Neural progenitor cell (in vitro differentiated cells): ENCODE measurements at regions not wholly inside any gene's neighbourhood (a gene's known extent, or its start where the extent isn't known, plus 50 kb on each side); places are given as distances from the start of the nearest gene placed in this dataset.
"Not testable (repeated sequence)": the region's sequence is repeated elsewhere in the genome, so short reads cannot be mapped to it uniquely, and the experiment has no call there.

Source experiments
- DNase-seq: peaks from one replicate; pipeline ENCODE4 v3.0.0-alpha.2; 2016; ENCODE audit warnings: low spot score
- H2AFZ ChIP-seq: fragments of 200-600 bp; sonication (generic); replicated peaks from 2 replicates; pipeline ENCODE4 v1.6.1; 2016; ENCODE audit warnings: antibody characterized with exemption
- H3F3A ChIP-seq: fragments of 200-600 bp; sonication (generic); 2 replicates; pipeline ENCODE4 v1.6.1; 2016; ENCODE audit warnings: antibody characterized with exemption, low read depth
- H3K27ac ChIP-seq: fragments of 200-600 bp; sonication (generic); 2 replicates; pipeline ENCODE4 v1.5.1; 2016; ENCODE audit warnings: mild to moderate bottlenecking
- H3K27me3 ChIP-seq: fragments of 200-600 bp; sonication (generic); 2 replicates; pipeline ENCODE4 v1.6.1; 2016; ENCODE audit warnings: mild to moderate bottlenecking, moderate library complexity
- H3K36me3 ChIP-seq: fragments of 200-600 bp; sonication (generic); 2 replicates; pipeline ENCODE4 v1.5.1; 2016
- H3K4me1 ChIP-seq: fragments of 200-600 bp; sonication (generic); 2 replicates; pipeline ENCODE4 v1.6.1; 2016; ENCODE audit warnings: mixed run types
- H3K4me2 ChIP-seq: fragments of 200-600 bp; sonication (generic); 2 replicates; pipeline ENCODE4 v1.6.1; 2016
- H3K4me3 ChIP-seq: fragments of 200-600 bp; sonication (generic); 2 replicates; pipeline ENCODE4 v1.5.1; 2016
- H3K79me2 ChIP-seq: fragments of 200-600 bp; sonication (generic); 2 replicates; pipeline ENCODE4 v1.6.1; 2016; ENCODE audit warnings: low read depth
- H3K9ac ChIP-seq: fragments of 200-600 bp; sonication (generic); 2 replicates; pipeline ENCODE4 v1.6.1; 2016
- H3K9me3 ChIP-seq: fragments of 200-600 bp; sonication (generic); 2 replicates; pipeline ENCODE4 v1.5.1; 2016; ENCODE audit warnings: low read depth
- H4K20me1 ChIP-seq: fragments of 200-600 bp; sonication (generic); 2 replicates; pipeline ENCODE4 v1.6.1; 2016; ENCODE audit warnings: low read depth
- H3K27ac Mint-ChIP-seq: 3 replicates; pipeline ENCODE4 v1.8.0; 2021; ENCODE audit warnings: mixed read lengths
- H3K27me3 Mint-ChIP-seq: 2 replicates; pipeline ENCODE4 v1.8.0; 2022; ENCODE audit warnings: low read depth, mild to moderate bottlenecking, inconsistent platforms, moderate library complexity, mixed read lengths; ENCODE audit not compliant: insufficient read depth
- H3K36me3 Mint-ChIP-seq: 3 replicates; pipeline ENCODE4 v1.8.0; 2021; ENCODE audit warnings: mixed read lengths
- H3K4me1 Mint-ChIP-seq: 3 replicates; pipeline ENCODE4 v1.8.0; 2021; ENCODE audit warnings: mixed read lengths
- H3K4me3 Mint-ChIP-seq: 3 replicates; pipeline ENCODE4 v1.8.0; 2021; ENCODE audit warnings: mild to moderate bottlenecking, moderate library complexity, mixed read lengths
- H3K9me3 Mint-ChIP-seq: 3 replicates; pipeline ENCODE4 v1.8.0; 2020; ENCODE audit warnings: mixed read lengths
- CTCF ChIP-seq: fragments of 200-600 bp; sonication (generic); IDR thresholded peaks from 2 replicates; pipeline ENCODE4 v1.5.1; 2017; ENCODE audit warnings: antibody characterized with exemption, mild to moderate bottlenecking
- EZH2 ChIP-seq: fragments of 200-600 bp; sonication (generic); IDR thresholded peaks from 2 replicates; pipeline ENCODE4 v1.6.1; 2017; ENCODE audit warnings: antibody characterized with exemption, mild to moderate bottlenecking, moderate library complexity
- EZH2phosphoT487 ChIP-seq: fragments of 200-600 bp; sonication (generic); IDR thresholded peaks from 2 replicates; pipeline ENCODE4 v1.6.1; 2017; ENCODE audit warnings: antibody characterized with exemption

GRCh38 chr3:80618295-80619256, 850.8 kb upstream of the ROBO1 start:
- no peaks in the 10 kb centered on the region for H3K4me1 ChIP-seq

GRCh38 chr3:80612366-80612765, 844.6 kb upstream of the ROBO1 start:
- Histone ChIP-seq H3K36me3 (no peaks in the 10 kb centered on the region), H3K27me3 (no peaks in the 10 kb centered on the region), H3K9me3 (no peaks in the 10 kb centered on the region), H3F3A (no peaks in the 10 kb centered on the region), H4K20me1 (no peaks in the 10 kb centered on the region), H3K4me2 (no peak overlapping the region), H2AFZ (no peak overlapping the region), H3K4me3 (no peak overlapping the region), H3K79me2 (no peaks in the 10 kb centered on the region), H3K27ac (no peak overlapping the region), H3K9ac (no peak overlapping the region), H3K4me1 (no peaks in the 10 kb centered on the region)
- no peak for DNase-seq
- H3K4me3 Mint-ChIP-seq: no peak overlapping the region
- TF ChIP-seq CTCF (no peak), EZH2 (no peak), EZH2phosphoT487 (no peak)
- no peaks in the 10 kb centered on the region for H3K4me1 Mint-ChIP-seq
- H3K9me3 Mint-ChIP-seq: no peaks in the 10 kb centered on the region
- no peaks in the 10 kb centered on the region for H3K27me3 Mint-ChIP-seq
- no peak overlapping the region for H3K27ac Mint-ChIP-seq
- no peaks in the 10 kb centered on the region for H3K36me3 Mint-ChIP-seq

More at GRCh38 chr3:80618295-80619256, 850.8 kb upstream of the ROBO1 start:
- no peak overlapping the region for H3K27ac Mint-ChIP-seq
- no peak overlapping the region for H3K9ac ChIP-seq
- no peaks in the 10 kb centered on the region for H3K36me3 ChIP-seq
- no peaks in the 10 kb centered on the region for H3K27me3 Mint-ChIP-seq
- H3K4me2 ChIP-seq: no peak overlapping the region
- H3K4me1 Mint-ChIP-seq: no peaks in the 10 kb centered on the region
- no peaks in the 10 kb centered on the region for H3K27me3 ChIP-seq
- no peak overlapping the region for H3K4me3 ChIP-seq
- no peaks in the 10 kb centered on the region for H3K9me3 Mint-ChIP-seq
- no peaks in the 10 kb centered on the region for H3K79me2 ChIP-seq
- no peak overlapping the region for H3K27ac ChIP-seq
- no peaks in the 10 kb centered on the region for H3K9me3 ChIP-seq
- no peak for DNase-seq
- H3F3A ChIP-seq: no peaks in the 10 kb centered on the region
- H3K4me3 Mint-ChIP-seq: no peak overlapping the region
- no peaks in the 10 kb centered on the region for H4K20me1 ChIP-seq
- no peaks in the 10 kb centered on the region for H3K36me3 Mint-ChIP-seq
- no peak overlapping the region for H2AFZ ChIP-seq
- TF ChIP-seq EZH2phosphoT487: no peak
- no peak for TF ChIP-seq CTCF
- TF ChIP-seq EZH2: no peak

- not testable (repeated sequence) for DNase-seq, H3K9ac ChIP-seq, H3F3A ChIP-seq, H3K9me3 Mint-ChIP-seq, H3K4me3 Mint-ChIP-seq, H3K79me2 ChIP-seq, H3K4me3 ChIP-seq, H3K4me2 ChIP-seq, H3K27ac ChIP-seq, H3K27me3 Mint-ChIP-seq, H3K4me1 ChIP-seq, H3K9me3 ChIP-seq, H3K27me3 ChIP-seq, H2AFZ ChIP-seq, H3K36me3 ChIP-seq, H3K27ac Mint-ChIP-seq, H3K36me3 Mint-ChIP-seq, H4K20me1 ChIP-seq, H3K4me1 Mint-ChIP-seq
Measured at GRCh38 chr3:80608072-80608471, 840.3 kb upstream of the ROBO1 start.

GRCh38 chr3:80606073-80606472, 838.3 kb upstream of the ROBO1 start:
- Histone ChIP-seq H3F3A (no peaks in the 10 kb centered on the region), H3K27ac (no peak overlapping the region), H3K4me3 (no peak overlapping the region), H3K4me2 (no peak overlapping the region), H3K79me2 (no peaks in the 10 kb centered on the region), H3K9ac (no peak overlapping the region), H4K20me1 (no peaks in the 10 kb centered on the region), H3K36me3 (no peaks in the 10 kb centered on the region), H2AFZ (no peak overlapping the region), H3K4me1 (no peaks in the 10 kb centered on the region), H3K27me3 (no peaks in the 10 kb centered on the region), H3K9me3 (no peaks in the 10 kb centered on the region)
- Mint-ChIP-seq H3K4me1 (no peaks in the 10 kb centered on the region), H3K27ac (no peak overlapping the region), H3K4me3 (no peak overlapping the region), H3K9me3 (no peaks in the 10 kb centered on the region), H3K27me3 (no peaks in the 10 kb centered on the region), H3K36me3 (no peaks in the 10 kb centered on the region)
- TF ChIP-seq EZH2 (no peak), CTCF (peak; percentile 34)
- DNase-seq: peak; percentile 8
